Pancreas (tissue), 10 donors: ENCODE measurements at regions not wholly inside any gene's neighbourhood (a gene's known extent, or its start where the extent isn't known, plus 50 kb on each side); places are given as distances from the start of the nearest gene placed in this dataset.
A peak's percentile ranks its signal among the peaks of the same experiment; 100 is the strongest.

Experiments
- ATAC-seq, 4 donors: fragments of 200-7000 bp; cut with Tn5 transposase; one replicate each; pipeline versions ENCODE4 v1.8.0 to v1.9.1; 2020; ENCODE audit warnings: mild to moderate bottlenecking in 4 of 4, moderate library complexity in 4 of 4
- DNase-seq, 6 donors: peaks; one replicate each; pipeline ENCODE4 v3.0.0-alpha.2; 2020
- FAIRE-seq: peaks from 2 replicates; lab custom pipeline; 2012; peaks lifted over from hg19 to GRCh38; lab: Jason Lieb, UNC
- H3K27ac ChIP-seq, 4 donors: fragments of 200-600 bp; sonication (generic); 1 replicate in 3 of 4; 2 replicates in 1 of 4; pipeline versions ENCODE4 v1.5.0 to v1.8.0; 2020
- H3K27me3 ChIP-seq, 4 donors: fragments of 200-600 bp; one replicate each; pipeline ENCODE4 v1.8.0; 2021
- H3K36me3 ChIP-seq, 3 donors: fragments of 200-600 bp; sonication (generic) in 1 of 3; one replicate each; pipeline versions ENCODE4 v1.5.0 to v1.8.0; 2020 to 2021
- H3K4me1 ChIP-seq, 3 donors: fragments of 200-600 bp; one replicate each; pipeline ENCODE4 v1.8.0; 2021
- H3K4me3 ChIP-seq, 4 donors: fragments of 200-600 bp; sonication (generic) in 2 of 4; one replicate each; pipeline versions ENCODE4 v1.5.0 to v1.8.0; 2020 to 2021
- H3K9me3 ChIP-seq, 4 donors: fragments of 200-600 bp; one replicate each; pipeline ENCODE4 v1.8.0; 2021
- CTCF ChIP-seq, 4 donors: fragments of 200-600 bp; sonication (generic) in 3 of 4; IDR thresholded peaks; one replicate each; pipeline versions ENCODE4 v1.5.0 to v1.8.0; 2021; ENCODE audit warnings: antibody characterized with exemption in 4 of 4
- WGBS, 2 donors: extraction: QIAGEN DNeasy Blood & Tissue Kit; methylation state at CpG; one replicate each; pipeline ENCODE4 v1.1.7; 2013; 5-methylcytosine and 5-hydroxymethylcytosine counted together
- intact Hi-C, 3 donors: fragments of 100-400 bp; cut with DNase I; formaldehyde crosslinking; loops; one replicate each; pipeline versions ENCODE4 v1.11.1 to v1.14.2; 2022
- donor health status: healthy with polysubstance abuse.
- donor health status: DM: no; HTN: no; CAD: no; lungs with moderate emphysema.
- donor health status: DM: no; HTN: no; CAD: no.
- donor health status: control.
- donor health status: control.
- donor health status: Bipolar disorder and iron deficiency.
- donor health status: DM: yes; HTN: yes; CAD: no.
- donor health status: DM: no; HTN: no; CAD: no.
- donor health status: DM: no; HTN: no; CAD: no.
- donor health status: DM: yes; HTN: yes; CAD: no.

- Histone ChIP-seq H3K36me3 (no peaks in the 10 kb centered on the region), H3K4me3 (no peak overlapping the region), H3K4me1 (no peaks in the 10 kb centered on the region), H3K9me3 (no peaks in the 10 kb centered on the region), H3K27me3 (no peaks in the 10 kb centered on the region), H3K27ac (no peak overlapping the region)
- FAIRE-seq (no peak), DNase-seq (peak in 3 of 6 donors; percentile 6 to 17 (median 13)), ATAC-seq (peak in 2 of 4 donors; percentile 38 to 61)
- no peak for TF ChIP-seq CTCF (IDR thresholded peaks at IDR 0.05)
- 61 to 64% methylated on average over 3 of the region's 3 CpGs for WGBS, 2 donors
- intact Hi-C loops: no loop called here
These were observed 326.9 kb upstream of the TNP1 start for GRCh38 chr2:217186668-217187159.

GRCh38 chr2:217186152-217186551 lies 326.3 kb upstream of the TNP1 start:
- Histone ChIP-seq H3K36me3 (no peaks in the 10 kb centered on the region), H3K27ac (no peak overlapping the region), H3K27me3 (no peaks in the 10 kb centered on the region), H3K4me1 (no peaks in the 10 kb centered on the region), H3K4me3 (no peak overlapping the region), H3K9me3 (no peaks in the 10 kb centered on the region)
- peak in 2 of 4 donors; percentile 18 to 38 for ATAC-seq
- no peak for TF ChIP-seq CTCF (IDR thresholded peaks at IDR 0.05)
- no peak for FAIRE-seq
- DNase-seq: no peak
- 86 to 91% methylated on average over 6 of the region's 6 CpGs for WGBS, 2 donors
- intact Hi-C loops: no loop called here

- no peak for DNase-seq
- intact Hi-C loops: no loop called here
- no peaks in the 10 kb centered on the region for H3K4me1 ChIP-seq
- no peaks in the 10 kb centered on the region for H3K9me3 ChIP-seq
- no peak for FAIRE-seq
- no peak overlapping the region for H3K27ac ChIP-seq
- 60 to 79% methylated on average over 7 of the region's 7 CpGs for WGBS, 2 donors
- TF ChIP-seq CTCF (IDR thresholded peaks at IDR 0.05): no peak
- no peaks in the 10 kb centered on the region for H3K36me3 ChIP-seq
- H3K27me3 ChIP-seq: no peaks in the 10 kb centered on the region
- no peak overlapping the region for H3K4me3 ChIP-seq
- ATAC-seq: no peak
These were observed 325.6 kb upstream of the TNP1 start for GRCh38 chr2:217185265-217185995.

- Histone ChIP-seq H3K4me1 (no peaks in the 10 kb centered on the region), H3K4me3 (no peak overlapping the region), H3K36me3 (no peaks in the 10 kb centered on the region), H3K9me3 (no peaks in the 10 kb centered on the region), H3K27ac (no peak overlapping the region), H3K27me3 (no peaks in the 10 kb centered on the region)
- no peak for TF ChIP-seq CTCF (IDR thresholded peaks at IDR 0.05)
- intact Hi-C loops: no loop called here
- DNase-seq (no peak), FAIRE-seq (no peak), ATAC-seq (no peak)
- WGBS, 2 donors: 90% methylated on average over 2 of the region's 2 CpGs
These were observed 324.4 kb upstream of the TNP1 start for GRCh38 chr2:217184242-217184641.

- no peak overlapping the region for H3K4me3 ChIP-seq
- no peak for ATAC-seq
- no peak for FAIRE-seq
- no peaks in the 10 kb centered on the region for H3K27me3 ChIP-seq
- H3K36me3 ChIP-seq: no peaks in the 10 kb centered on the region
- TF ChIP-seq CTCF (IDR thresholded peaks at IDR 0.05): no peak
- no peak overlapping the region for H3K27ac ChIP-seq
- no peaks in the 10 kb centered on the region for H3K4me1 ChIP-seq
- intact Hi-C loops: no loop called here
- 83 to 84% methylated on average over 1 of the region's 1 CpG for WGBS, 2 donors
- H3K9me3 ChIP-seq: no peaks in the 10 kb centered on the region
- no peak for DNase-seq
These were observed 323.6 kb upstream of the TNP1 start for GRCh38 chr2:217183471-217183870.
